SU-DHL-6 (cell line): ENCODE measurements at regions not wholly inside any gene's neighbourhood (a gene's known extent, or its start where the extent isn't known, plus 50 kb on each side); places are given as distances from the start of the nearest gene placed in this dataset.

ENCODE experiments used
- H2AFZ ChIP-seq: fragments of 200-600 bp; sonication (generic); 2 replicates; pipeline ENCODE4 v1.6.1; 2014; ENCODE audit warnings: low read depth, mild to moderate bottlenecking, moderate library complexity, mixed read lengths, antibody characterized with exemption, low read length; ENCODE audit not compliant: severe bottlenecking
- H3F3A ChIP-seq: fragments of 200-600 bp; shearing (Covaris generic); 2 replicates; pipeline ENCODE4 v1.6.0; 2016; ENCODE audit warnings: antibody characterized with exemption, mild to moderate bottlenecking; ENCODE audit not compliant: insufficient read depth
- H3K27ac ChIP-seq: fragments of 200-600 bp; sonication (generic); 2 replicates; pipeline ENCODE4 v1.5.1; 2016; ENCODE audit warnings: low read depth, mild to moderate bottlenecking, low read length, moderate library complexity, mixed read lengths
- H3K27me3 ChIP-seq: fragments of 200-600 bp; sonication (generic), shearing (Covaris generic); 2 replicates; pipeline ENCODE4 v1.6.0; 2014; ENCODE audit warnings: mild to moderate bottlenecking, low read length
- H3K36me3 ChIP-seq: fragments of 200-600 bp; sonication (generic); 2 replicates; pipeline ENCODE4 v1.6.1; 2014; ENCODE audit warnings: mild to moderate bottlenecking, low read length, mixed read lengths
- H3K4me2 ChIP-seq: fragments of 300-600, 200-600 bp; shearing (Covaris generic), sonication (generic); 2 replicates; pipeline ENCODE4 v1.6.0; 2014; ENCODE audit warnings: low read length, low read depth, mild to moderate bottlenecking; ENCODE audit not compliant: poor library complexity, severe bottlenecking
- H3K4me3 ChIP-seq: fragments of 200-600 bp; sonication (generic); 2 replicates; pipeline ENCODE4 v1.5.1; 2014; ENCODE audit warnings: antibody characterized with exemption, low read length, mild to moderate bottlenecking, mixed read lengths; ENCODE audit not compliant: insufficient read depth, poor library complexity, severe bottlenecking
- H3K79me2 ChIP-seq: fragments of 200-600 bp; sonication (generic); 2 replicates; pipeline ENCODE4 v1.6.1; 2014; ENCODE audit warnings: mild to moderate bottlenecking, low read length, moderate library complexity; ENCODE audit not compliant: insufficient read depth
- H3K9ac ChIP-seq: fragments of 200-600 bp; sonication (generic); 2 replicates; pipeline ENCODE4 v1.7.0; 2014; ENCODE audit warnings: mild to moderate bottlenecking, low read length
- H3K9me2 ChIP-seq: fragments of 200-600 bp; sonication (generic); replicated peaks from 2 replicates; pipeline ENCODE4 v1.6.1; 2014; ENCODE audit warnings: low read length; ENCODE audit not compliant: insufficient read depth
- H3K9me3 ChIP-seq: fragments of 200-600 bp; sonication (generic); 2 replicates; pipeline ENCODE4 v1.6.1; 2014; ENCODE audit warnings: low read length, mixed read lengths; ENCODE audit not compliant: insufficient read depth
- H4K20me1 ChIP-seq: fragments of 200-600 bp; sonication (generic); 2 replicates; pipeline ENCODE4 v1.6.1; 2014; ENCODE audit warnings: low read depth, mild to moderate bottlenecking, antibody characterized with exemption, low read length, moderate library complexity, mixed read lengths
- CTCF ChIP-seq: fragments of 200-600 bp; sonication (generic); IDR thresholded peaks from one replicate; pipeline ENCODE4 v1.5.1; 2017; ENCODE audit warnings: antibody characterized with exemption, mild to moderate bottlenecking, low read length, moderate library complexity; ENCODE audit not compliant: insufficient read depth, poor library complexity, severe bottlenecking
- EZH2phosphoT487 ChIP-seq: fragments of 200-600 bp; sonication (generic), shearing (Covaris generic); conservative IDR thresholded peaks from 2 replicates; pipeline ENCODE4 v1.6.1; 2018; ENCODE audit warnings: mild to moderate bottlenecking, antibody characterized with exemption, low read length, moderate library complexity, mixed read lengths

- no peak overlapping the region for H2AFZ ChIP-seq
- H3K9ac ChIP-seq = no peak overlapping the region
- no peak overlapping the region for H3K27ac ChIP-seq
- H4K20me1 ChIP-seq = no peaks in the 10 kb centered on the region
- no peaks in the 10 kb centered on the region for H3K9me3 ChIP-seq
- no peak overlapping the region for H3K4me2 ChIP-seq
- H3K36me3 ChIP-seq = no peaks in the 10 kb centered on the region
- H3K27me3 ChIP-seq = no peaks in the 10 kb centered on the region
- TF ChIP-seq EZH2phosphoT487 (no peak), CTCF (no peak)
- no peaks in the 10 kb centered on the region for H3K9me2 ChIP-seq
- H3K4me3 ChIP-seq = no peak overlapping the region
- no peaks in the 10 kb centered on the region for H3F3A ChIP-seq
- H3K79me2 ChIP-seq = no peaks in the 10 kb centered on the region
These were observed 84.4 kb upstream of the RPL38 start for GRCh38 chr17:74119049-74119580.

- no peaks in the 10 kb centered on the region for H3K36me3 ChIP-seq
- H3K9ac ChIP-seq = no peak overlapping the region
- no peak overlapping the region for H2AFZ ChIP-seq
- no peak overlapping the region for H3K4me3 ChIP-seq
- H3K9me3 ChIP-seq = no peaks in the 10 kb centered on the region
- H3F3A ChIP-seq = no peaks in the 10 kb centered on the region
- no peak for TF ChIP-seq EZH2phosphoT487
- TF ChIP-seq CTCF = no peak
- no peak overlapping the region for H3K4me2 ChIP-seq
- H3K27ac ChIP-seq = no peak overlapping the region
- no peaks in the 10 kb centered on the region for H3K27me3 ChIP-seq
- H3K9me2 ChIP-seq = no peaks in the 10 kb centered on the region
- H4K20me1 ChIP-seq = no peaks in the 10 kb centered on the region
- H3K79me2 ChIP-seq = no peaks in the 10 kb centered on the region
These were observed 83.5 kb upstream of the RPL38 start for GRCh38 chr17:74119965-74120364.

GRCh38 chr17:74123350-74123749 is 80.1 kb upstream of the RPL38 start:
- H3K79me2 ChIP-seq = no peaks in the 10 kb centered on the region
- no peaks in the 10 kb centered on the region for H3K9me2 ChIP-seq
- no peak overlapping the region for H3K27ac ChIP-seq
- H3K9me3 ChIP-seq = no peaks in the 10 kb centered on the region
- H2AFZ ChIP-seq = no peak overlapping the region
- no peak overlapping the region for H3K4me2 ChIP-seq
- H3K27me3 ChIP-seq = no peaks in the 10 kb centered on the region
- TF ChIP-seq EZH2phosphoT487 (no peak), CTCF (no peak)
- H3K36me3 ChIP-seq = no peaks in the 10 kb centered on the region
- no peak overlapping the region for H3K9ac ChIP-seq
- no peaks in the 10 kb centered on the region for H3F3A ChIP-seq
- no peak overlapping the region for H3K4me3 ChIP-seq
- no peaks in the 10 kb centered on the region for H4K20me1 ChIP-seq
